ENCODE measurements at regions not wholly inside any gene's neighbourhood (a gene's known extent, or its start where the extent isn't known, plus 50 kb on each side); places are given as distances from the start of the nearest gene placed in this dataset.

GRCh38 chr5:152686931-152687330 lies 281.9 kb upstream of the NMUR2 start:
- no peak overlapping the region for H3K4me3 Mint-ChIP-seq (ENCODE audit: unreplicated experiment)
- peaks cover 6% of the 10 kb centered on the region for H3K36me3 Mint-ChIP-seq (ENCODE audit: low read depth, unreplicated experiment)
- peaks cover 3% of the 10 kb centered on the region for H3K4me1 Mint-ChIP-seq (ENCODE audit: unreplicated experiment)
- no peaks in the 10 kb centered on the region for H3K9me3 Mint-ChIP-seq (ENCODE audit: unreplicated experiment)
- TF ChIP-seq, protein P1, sequence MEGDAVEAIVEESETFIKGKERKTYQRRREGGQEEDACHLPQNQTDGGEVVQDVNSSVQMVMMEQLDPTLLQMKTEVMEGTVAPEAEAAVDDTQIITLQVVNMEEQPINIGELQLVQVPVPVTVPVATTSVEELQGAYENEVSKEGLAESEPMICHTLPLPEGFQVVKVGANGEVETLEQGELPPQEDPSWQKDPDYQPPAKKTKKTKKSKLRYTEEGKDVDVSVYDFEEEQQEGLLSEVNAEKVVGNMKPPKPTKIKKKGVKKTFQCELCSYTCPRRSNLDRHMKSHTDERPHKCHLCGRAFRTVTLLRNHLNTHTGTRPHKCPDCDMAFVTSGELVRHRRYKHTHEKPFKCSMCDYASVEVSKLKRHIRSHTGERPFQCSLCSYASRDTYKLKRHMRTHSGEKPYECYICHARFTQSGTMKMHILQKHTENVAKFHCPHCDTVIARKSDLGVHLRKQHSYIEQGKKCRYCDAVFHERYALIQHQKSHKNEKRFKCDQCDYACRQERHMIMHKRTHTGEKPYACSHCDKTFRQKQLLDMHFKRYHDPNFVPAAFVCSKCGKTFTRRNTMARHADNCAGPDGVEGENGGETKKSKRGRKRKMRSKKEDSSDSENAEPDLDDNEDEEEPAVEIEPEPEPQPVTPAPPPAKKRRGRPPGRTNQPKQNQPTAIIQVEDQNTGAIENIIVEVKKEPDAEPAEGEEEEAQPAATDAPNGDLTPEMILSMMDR (IDR thresholded peaks at IDR 0.05; ENCODE audit: unreplicated experiment): no peak
- no peak overlapping the region for H3K27ac Mint-ChIP-seq (ENCODE audit: unreplicated experiment)
- DNase-seq (ENCODE audit: low spot score): no peak
- no peaks in the 10 kb centered on the region for H3K27me3 Mint-ChIP-seq (ENCODE audit: unreplicated experiment)

DNA sequence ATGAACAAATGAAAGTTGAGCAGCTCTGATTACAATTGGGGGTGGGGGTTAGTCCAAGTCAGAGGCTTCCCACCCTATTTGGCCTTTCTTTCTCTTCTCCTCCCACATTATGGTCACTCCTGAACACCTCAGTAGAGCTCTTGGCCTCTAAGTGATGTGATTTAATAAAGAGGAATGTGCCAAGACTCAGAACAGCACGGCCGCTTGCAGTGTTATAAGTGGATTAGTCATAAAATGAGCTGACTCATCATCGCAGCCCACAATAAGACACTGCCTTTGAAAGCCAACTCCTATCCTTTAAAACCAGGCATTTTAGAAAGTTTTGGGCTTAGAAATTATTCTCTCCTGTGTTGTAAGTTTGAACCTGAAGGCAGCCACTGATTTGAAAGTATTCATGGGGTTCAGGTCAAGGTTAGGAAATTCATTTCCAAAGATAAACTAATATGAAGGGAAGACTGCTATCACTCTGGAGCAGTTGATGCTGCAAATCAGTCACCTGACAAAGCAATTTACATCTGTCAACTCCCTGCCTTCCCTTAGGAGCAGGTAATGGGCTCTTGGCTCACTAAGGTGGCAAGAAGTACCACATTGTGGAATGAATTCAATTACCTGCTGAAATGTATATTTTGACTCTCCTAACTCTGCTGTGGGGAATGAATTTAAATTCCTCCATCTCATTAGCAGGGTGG lies 283.6 kb upstream of the NMUR2 start:
- TF ChIP-seq, protein P1 (IDR thresholded peaks at IDR 0.05; ENCODE audit: unreplicated experiment): no peak
- Mint-ChIP-seq H3K27ac (ENCODE audit: unreplicated experiment) (no peak overlapping the region), H3K4me1 (ENCODE audit: unreplicated experiment) (peaks cover 3% of the 10 kb centered on the region), H3K36me3 (ENCODE audit: low read depth, unreplicated experiment) (peaks cover 6% of the 10 kb centered on the region), H3K4me3 (ENCODE audit: unreplicated experiment) (no peak overlapping the region), H3K27me3 (ENCODE audit: unreplicated experiment) (no peaks in the 10 kb centered on the region), H3K9me3 (ENCODE audit: unreplicated experiment) (no peaks in the 10 kb centered on the region)
- no peak for DNase-seq (ENCODE audit: low spot score)

DNA sequence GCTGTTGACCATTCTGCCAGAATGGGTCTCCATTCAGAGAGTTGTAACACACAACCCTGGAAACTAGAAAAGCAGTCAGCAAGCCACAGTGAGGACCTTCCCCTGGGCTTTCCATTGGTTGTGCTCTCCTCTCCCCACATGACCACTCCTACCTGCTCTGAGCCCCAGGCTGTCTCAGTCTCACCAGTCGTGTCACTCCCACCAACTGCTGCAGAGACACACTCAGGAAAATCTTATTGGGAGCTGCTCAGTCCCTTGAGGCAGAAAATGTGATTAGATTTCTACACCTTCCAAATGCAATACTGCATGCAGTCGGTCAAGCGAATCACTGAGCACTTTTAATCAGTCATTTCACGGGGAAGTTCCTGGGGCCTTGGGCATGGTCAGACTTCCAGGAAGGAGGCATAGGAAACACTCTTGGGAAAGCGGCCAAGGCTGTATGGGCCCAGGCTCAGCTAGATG lies 284.2 kb upstream of the NMUR2 start:
- Mint-ChIP-seq H3K27me3 (ENCODE audit: unreplicated experiment) (no peaks in the 10 kb centered on the region), H3K4me3 (ENCODE audit: unreplicated experiment) (no peak overlapping the region), H3K36me3 (ENCODE audit: low read depth, unreplicated experiment) (peaks cover 6% of the 10 kb centered on the region), H3K9me3 (ENCODE audit: unreplicated experiment) (no peaks in the 10 kb centered on the region), H3K27ac (ENCODE audit: unreplicated experiment) (no peak overlapping the region), H3K4me1 (ENCODE audit: unreplicated experiment) (peaks cover 3% of the 10 kb centered on the region)
- TF ChIP-seq, protein P1 (IDR thresholded peaks at IDR 0.05; ENCODE audit: unreplicated experiment): no peak
- no peak for DNase-seq (ENCODE audit: low spot score)

DNA sequence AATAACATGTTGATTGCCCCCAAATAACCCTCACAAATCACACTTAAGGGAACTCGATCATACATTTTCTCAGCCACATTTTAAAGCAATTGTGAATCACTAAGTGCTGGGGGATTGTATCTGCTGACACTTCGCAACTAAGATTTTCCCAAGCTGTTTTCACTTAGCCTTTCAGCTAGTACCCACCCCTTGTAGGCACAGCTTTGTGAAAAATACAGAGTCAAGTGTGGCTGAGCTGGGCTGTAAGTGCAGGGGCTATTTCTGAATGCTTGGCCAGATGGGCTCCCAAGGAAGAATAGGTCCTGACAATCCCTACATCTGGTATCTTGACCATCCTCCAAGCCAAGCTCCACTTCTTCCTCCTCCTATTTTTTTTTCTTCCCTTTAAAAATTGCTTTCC lies 289.2 kb upstream of the NMUR2 start:
- H3K4me1 Mint-ChIP-seq (ENCODE audit: unreplicated experiment): peaks cover 2% of the 10 kb centered on the region
- no peak overlapping the region for H3K4me3 Mint-ChIP-seq (ENCODE audit: unreplicated experiment)
- no peaks in the 10 kb centered on the region for H3K36me3 Mint-ChIP-seq (ENCODE audit: low read depth, unreplicated experiment)
- no peaks in the 10 kb centered on the region for H3K9me3 Mint-ChIP-seq (ENCODE audit: unreplicated experiment)
- DNase-seq (ENCODE audit: low spot score): no peak
- no peak overlapping the region for H3K27ac Mint-ChIP-seq (ENCODE audit: unreplicated experiment)
- TF ChIP-seq, protein P1 (IDR thresholded peaks at IDR 0.05; ENCODE audit: unreplicated experiment): no peak
- peaks cover 1% of the 10 kb centered on the region for H3K27me3 Mint-ChIP-seq (ENCODE audit: unreplicated experiment)

GRCh38 chr5:152701305-152701949 lies 296.3 kb upstream of the NMUR2 start:
- H3K36me3 Mint-ChIP-seq (ENCODE audit: low read depth, unreplicated experiment): no peaks in the 10 kb centered on the region

More at GRCh38 chr5:152701305-152701949, 296.3 kb upstream of the NMUR2 start:
- Mint-ChIP-seq H3K27ac (ENCODE audit: unreplicated experiment) (no peak overlapping the region), H3K9me3 (ENCODE audit: unreplicated experiment) (no peaks in the 10 kb centered on the region), H3K4me1 (ENCODE audit: unreplicated experiment) (no peaks in the 10 kb centered on the region), H3K27me3 (ENCODE audit: unreplicated experiment) (peaks cover 1% of the 10 kb centered on the region), H3K4me3 (ENCODE audit: unreplicated experiment) (no peak overlapping the region)
- no peak for DNase-seq (ENCODE audit: low spot score)
- TF ChIP-seq, protein P1 (IDR thresholded peaks at IDR 0.05; ENCODE audit: unreplicated experiment): no peak
